ENCODE measurements at regions not wholly inside any gene's neighbourhood (a gene's known extent, or its start where the extent isn't known, plus 50 kb on each side); places are given as distances from the start of the nearest gene placed in this dataset.

GRCh38 chrX:7269589-7269988 is 121.6 kb upstream of the PUDP start:
- Histone ChIP-seq H3K4me3 (ENCODE audit: severe bottlenecking) (no peak overlapping the region), H3K27ac (ENCODE audit: poor library complexity, severe bottlenecking) (no peak overlapping the region), H3K36me3 (ENCODE audit: low read depth) (no peaks in the 10 kb centered on the region), H3K27me3 (ENCODE audit: insufficient read depth, poor library complexity, severe bottlenecking) (no peaks in the 10 kb centered on the region), H3K9me3 (ENCODE audit: severe bottlenecking) (no peaks in the 10 kb centered on the region), H3K4me1 (ENCODE audit: insufficient read depth, poor library complexity, severe bottlenecking) (no peaks in the 10 kb centered on the region)
- ATAC-seq (ENCODE audit: low read depth) (no peak), DNase-seq (ENCODE audit: low spot score) (no peak)
- TF ChIP-seq, protein P1, sequence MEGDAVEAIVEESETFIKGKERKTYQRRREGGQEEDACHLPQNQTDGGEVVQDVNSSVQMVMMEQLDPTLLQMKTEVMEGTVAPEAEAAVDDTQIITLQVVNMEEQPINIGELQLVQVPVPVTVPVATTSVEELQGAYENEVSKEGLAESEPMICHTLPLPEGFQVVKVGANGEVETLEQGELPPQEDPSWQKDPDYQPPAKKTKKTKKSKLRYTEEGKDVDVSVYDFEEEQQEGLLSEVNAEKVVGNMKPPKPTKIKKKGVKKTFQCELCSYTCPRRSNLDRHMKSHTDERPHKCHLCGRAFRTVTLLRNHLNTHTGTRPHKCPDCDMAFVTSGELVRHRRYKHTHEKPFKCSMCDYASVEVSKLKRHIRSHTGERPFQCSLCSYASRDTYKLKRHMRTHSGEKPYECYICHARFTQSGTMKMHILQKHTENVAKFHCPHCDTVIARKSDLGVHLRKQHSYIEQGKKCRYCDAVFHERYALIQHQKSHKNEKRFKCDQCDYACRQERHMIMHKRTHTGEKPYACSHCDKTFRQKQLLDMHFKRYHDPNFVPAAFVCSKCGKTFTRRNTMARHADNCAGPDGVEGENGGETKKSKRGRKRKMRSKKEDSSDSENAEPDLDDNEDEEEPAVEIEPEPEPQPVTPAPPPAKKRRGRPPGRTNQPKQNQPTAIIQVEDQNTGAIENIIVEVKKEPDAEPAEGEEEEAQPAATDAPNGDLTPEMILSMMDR (IDR thresholded peaks at IDR 0.05; ENCODE audit: poor library complexity, severe bottlenecking): no peak

DNA sequence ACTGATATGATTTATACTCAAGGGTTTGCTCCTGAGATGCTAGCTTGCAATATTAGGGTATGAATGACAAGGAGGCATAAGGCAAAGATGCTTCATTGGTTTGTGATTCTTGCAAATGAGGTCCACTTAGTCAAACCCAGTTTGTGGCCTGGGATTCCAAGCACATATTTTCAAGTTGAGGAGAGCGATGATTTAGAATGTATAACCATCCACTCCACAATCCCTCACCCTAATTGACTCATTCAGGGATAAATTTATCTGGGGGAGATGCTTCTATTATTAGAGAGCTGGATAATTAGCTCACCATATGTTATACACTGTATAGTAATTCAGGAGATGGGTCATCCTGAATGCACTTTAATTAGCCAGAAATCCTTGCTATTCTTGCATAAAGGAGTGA is 118.3 kb upstream of the PUDP start:
- no peak for ATAC-seq (ENCODE audit: low read depth)

GRCh38 chrX:7264399-7264798 is 116.4 kb upstream of the PUDP start:
- peaks cover 3% of the 10 kb centered on the region for H3K4me1 ChIP-seq (ENCODE audit: insufficient read depth, poor library complexity, severe bottlenecking)
- H3K9me3 ChIP-seq (ENCODE audit: severe bottlenecking): no peaks in the 10 kb centered on the region
- no peaks in the 10 kb centered on the region for H3K36me3 ChIP-seq (ENCODE audit: low read depth)
- ATAC-seq (ENCODE audit: low read depth) (no peak; the same call in 2 of the 3 replicates), DNase-seq (ENCODE audit: low spot score) (no peak)
- TF ChIP-seq, protein P1 (IDR thresholded peaks at IDR 0.05; ENCODE audit: poor library complexity, severe bottlenecking): no peak
- H3K27ac ChIP-seq (ENCODE audit: poor library complexity, severe bottlenecking): no peak overlapping the region
- H3K4me3 ChIP-seq (ENCODE audit: severe bottlenecking): no peak overlapping the region
- H3K27me3 ChIP-seq (ENCODE audit: insufficient read depth, poor library complexity, severe bottlenecking): no peaks in the 10 kb centered on the region

More for the DNA sequence above, 118.3 kb upstream of the PUDP start:
- TF ChIP-seq, protein P1 (IDR thresholded peaks at IDR 0.05; ENCODE audit: poor library complexity, severe bottlenecking): no peak
- DNase-seq (ENCODE audit: low spot score): no peak
- no peak overlapping the region for H3K27ac ChIP-seq (ENCODE audit: poor library complexity, severe bottlenecking)
- H3K27me3 ChIP-seq (ENCODE audit: insufficient read depth, poor library complexity, severe bottlenecking): no peaks in the 10 kb centered on the region
- no peak overlapping the region for H3K4me3 ChIP-seq (ENCODE audit: severe bottlenecking)
- peaks cover 3% of the 10 kb centered on the region for H3K4me1 ChIP-seq (ENCODE audit: insufficient read depth, poor library complexity, severe bottlenecking)
- H3K9me3 ChIP-seq (ENCODE audit: severe bottlenecking): no peaks in the 10 kb centered on the region
- H3K36me3 ChIP-seq (ENCODE audit: low read depth): no peaks in the 10 kb centered on the region

- Histone ChIP-seq H3K4me3 (ENCODE audit: severe bottlenecking) (no peak overlapping the region), H3K27me3 (ENCODE audit: insufficient read depth, poor library complexity, severe bottlenecking) (no peaks in the 10 kb centered on the region), H3K9me3 (ENCODE audit: severe bottlenecking) (no peaks in the 10 kb centered on the region), H3K4me1 (ENCODE audit: insufficient read depth, poor library complexity, severe bottlenecking) (peaks cover 3% of the 10 kb centered on the region), H3K36me3 (ENCODE audit: low read depth) (no peaks in the 10 kb centered on the region), H3K27ac (ENCODE audit: poor library complexity, severe bottlenecking) (no peak overlapping the region)
- no peak for DNase-seq (ENCODE audit: low spot score)
- TF ChIP-seq, protein P1 (IDR thresholded peaks at IDR 0.05; ENCODE audit: poor library complexity, severe bottlenecking): no peak
- ATAC-seq (ENCODE audit: low read depth): peak; percentile 70
Measured at GRCh38 chrX:7263961-7264360, 116.0 kb upstream of the PUDP start.

DNA sequence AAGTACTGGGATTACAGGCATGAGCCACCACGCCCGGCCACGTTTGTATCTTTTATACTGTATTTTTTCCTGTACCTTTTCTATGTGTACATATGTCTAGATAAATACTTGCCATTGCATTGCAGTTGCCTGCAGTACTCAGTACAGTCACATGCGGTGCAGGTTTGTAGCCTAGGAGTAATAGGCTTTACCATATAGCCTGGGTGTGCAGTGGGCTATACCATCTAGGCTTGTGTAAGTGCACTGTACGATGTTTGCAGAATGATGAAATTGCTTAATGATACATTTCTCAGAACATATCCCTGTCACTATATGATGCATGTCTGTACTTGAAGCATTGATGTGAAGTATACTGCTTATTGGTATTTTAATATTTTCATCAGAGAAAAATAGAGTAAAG is 115.4 kb upstream of the PUDP start:
- ATAC-seq (ENCODE audit: low read depth) (peak; percentile 54; the same call in 2 of the 3 replicates), DNase-seq (ENCODE audit: low spot score) (no peak)
- H3K27ac ChIP-seq (ENCODE audit: poor library complexity, severe bottlenecking): no peak overlapping the region
- no peaks in the 10 kb centered on the region for H3K36me3 ChIP-seq (ENCODE audit: low read depth)
- H3K4me1 ChIP-seq (ENCODE audit: insufficient read depth, poor library complexity, severe bottlenecking): peaks cover 3% of the 10 kb centered on the region
- H3K4me3 ChIP-seq (ENCODE audit: severe bottlenecking): no peak overlapping the region
- TF ChIP-seq, protein P1 (IDR thresholded peaks at IDR 0.05; ENCODE audit: poor library complexity, severe bottlenecking): no peak
- no peaks in the 10 kb centered on the region for H3K9me3 ChIP-seq (ENCODE audit: severe bottlenecking)
- no peaks in the 10 kb centered on the region for H3K27me3 ChIP-seq (ENCODE audit: insufficient read depth, poor library complexity, severe bottlenecking)

All from RWPE2 (cell line).